Astrocyte (in vitro differentiated cells and primary cell): ENCODE measurements at regions not wholly inside any gene's neighbourhood (a gene's known extent, or its start where the extent isn't known, plus 50 kb on each side); places are given as distances from the start of the nearest gene placed in this dataset.

ENCODE experiments used
- DNase-seq: peaks from one replicate; pipeline ENCODE4 v3.0.0-alpha.2; 2010; ENCODE audit warnings: low read depth
- FAIRE-seq: peaks from 2 replicates; lab custom pipeline; 2011; peaks lifted over from hg19 to GRCh38; lab: Jason Lieb, UNC
- H2AFZ ChIP-seq: 2 replicates; pipeline ENCODE4 v1.6.0; 2012; ENCODE audit warnings: low read depth, low read length, inconsistent platforms
- H3K27ac ChIP-seq: 2 replicates; pipeline ENCODE4 v1.5.1; 2011; ENCODE audit warnings: low read depth, low read length, inconsistent platforms
- H3K27me3 ChIP-seq: 2 replicates; pipeline ENCODE4 v1.6.0; 2011; ENCODE audit warnings: low read length, inconsistent platforms; ENCODE audit not compliant: insufficient read depth
- H3K36me3 ChIP-seq: 2 replicates; pipeline ENCODE4 v1.5.1; 2011; ENCODE audit warnings: low read length, inconsistent platforms; ENCODE audit not compliant: insufficient read depth
- H3K4me1 ChIP-seq: 2 replicates; pipeline ENCODE4 v1.5.1; 2011; ENCODE audit warnings: low read length, inconsistent platforms; ENCODE audit not compliant: insufficient read depth
- H3K4me2 ChIP-seq: 2 replicates; pipeline ENCODE4 v1.6.0; 2012; ENCODE audit warnings: low read length, inconsistent platforms
- H3K4me3 ChIP-seq: 2 replicates; pipeline ENCODE4 v1.5.1; 2011; ENCODE audit warnings: low read depth, mild to moderate bottlenecking, low read length, inconsistent platforms; ENCODE audit not compliant: insufficient read depth
- H3K79me2 ChIP-seq: 2 replicates; pipeline ENCODE4 v1.6.0; 2012; ENCODE audit warnings: mild to moderate bottlenecking, low read length, inconsistent platforms; ENCODE audit not compliant: insufficient read depth
- H3K9ac ChIP-seq: 2 replicates; pipeline ENCODE4 v1.6.0; 2012; ENCODE audit warnings: mild to moderate bottlenecking, low read length, inconsistent platforms
- H3K9me3 ChIP-seq: 2 replicates; pipeline ENCODE4 v1.5.1; 2012; ENCODE audit warnings: low read depth, mild to moderate bottlenecking, low read length, inconsistent platforms; ENCODE audit not compliant: insufficient read depth
- H4K20me1 ChIP-seq: 2 replicates; pipeline ENCODE4 v1.6.0; 2012; ENCODE audit warnings: low read length, inconsistent platforms; ENCODE audit not compliant: insufficient read depth
- H3K27ac Mint-ChIP-seq: one replicate; pipeline ENCODE4 v1.8.0; 2021; ENCODE audit warnings: mild to moderate bottlenecking, mixed read lengths; ENCODE audit not compliant: unreplicated experiment
- H3K27me3 Mint-ChIP-seq: one replicate; pipeline ENCODE4 v1.8.0; 2021; ENCODE audit warnings: low read depth, mixed read lengths; ENCODE audit not compliant: unreplicated experiment
- H3K36me3 Mint-ChIP-seq: one replicate; pipeline ENCODE4 v1.8.0; 2021; ENCODE audit warnings: low read depth, mixed read lengths; ENCODE audit not compliant: unreplicated experiment
- H3K4me1 Mint-ChIP-seq: one replicate; pipeline ENCODE4 v1.8.0; 2021; ENCODE audit warnings: low read depth, mixed read lengths; ENCODE audit not compliant: unreplicated experiment
- H3K4me3 Mint-ChIP-seq: one replicate; pipeline ENCODE4 v1.8.0; 2021; ENCODE audit warnings: mild to moderate bottlenecking, moderate library complexity, mixed read lengths; ENCODE audit not compliant: unreplicated experiment
- H3K9me3 Mint-ChIP-seq: one replicate; pipeline ENCODE4 v1.8.0; 2021; ENCODE audit warnings: mild to moderate bottlenecking, mixed read lengths; ENCODE audit not compliant: unreplicated experiment
- CTCF ChIP-seq: IDR thresholded peaks from 2 replicates; pipeline ENCODE4 v1.5.1; 2011; ENCODE audit warnings: low read depth, mild to moderate bottlenecking, inconsistent platforms, low read length, moderate library complexity; ENCODE audit not compliant: insufficient read depth
- EZH2 ChIP-seq: IDR thresholded peaks from 2 replicates; pipeline ENCODE4 v1.6.1; 2012; ENCODE audit warnings: mild to moderate bottlenecking, low read length, inconsistent platforms; ENCODE audit not compliant: insufficient read depth

- H3K36me3 ChIP-seq: no peaks in the 10 kb centered on the region
- H2AFZ ChIP-seq: no peak overlapping the region
- Mint-ChIP-seq H3K27ac (no peak overlapping the region), H3K27me3 (no peaks in the 10 kb centered on the region), H3K36me3 (no peaks in the 10 kb centered on the region), H3K9me3 (no peaks in the 10 kb centered on the region), H3K4me3 (no peak overlapping the region), H3K4me1 (peaks cover 1% of the 10 kb centered on the region)
- no peaks in the 10 kb centered on the region for H3K27me3 ChIP-seq
- no peak overlapping the region for H3K4me2 ChIP-seq
- no peak for DNase-seq
- TF ChIP-seq CTCF: no peak
- no peak for TF ChIP-seq EZH2
- no peaks in the 10 kb centered on the region for H3K4me1 ChIP-seq
- no peak overlapping the region for H3K4me3 ChIP-seq
- H4K20me1 ChIP-seq: no peaks in the 10 kb centered on the region
- no peak overlapping the region for H3K27ac ChIP-seq
- no peak overlapping the region for H3K9ac ChIP-seq
- no peaks in the 10 kb centered on the region for H3K9me3 ChIP-seq
- FAIRE-seq: no peak
- no peaks in the 10 kb centered on the region for H3K79me2 ChIP-seq
Observed at GRCh38 chr4:110799211-110799610, 176.3 kb upstream of the PITX2 start.

GRCh38 chr4:110801591-110801990 is 178.7 kb upstream of the PITX2 start:
- Histone ChIP-seq H3K79me2 (no peaks in the 10 kb centered on the region), H3K4me3 (no peak overlapping the region), H3K36me3 (no peaks in the 10 kb centered on the region), H3K27ac (no peak overlapping the region), H3K4me2 (no peak overlapping the region), H3K4me1 (no peaks in the 10 kb centered on the region), H3K27me3 (no peaks in the 10 kb centered on the region), H2AFZ (no peak overlapping the region), H3K9me3 (no peaks in the 10 kb centered on the region), H4K20me1 (no peaks in the 10 kb centered on the region), H3K9ac (no peak overlapping the region)
- DNase-seq (no peak), FAIRE-seq (no peak)
- Mint-ChIP-seq H3K27ac (no peak overlapping the region), H3K4me1 (no peaks in the 10 kb centered on the region), H3K27me3 (no peaks in the 10 kb centered on the region), H3K36me3 (no peaks in the 10 kb centered on the region), H3K4me3 (no peak overlapping the region), H3K9me3 (no peaks in the 10 kb centered on the region)
- TF ChIP-seq CTCF (no peak), EZH2 (no peak)

- H2AFZ ChIP-seq: no peak overlapping the region
- no peaks in the 10 kb centered on the region for H3K27me3 Mint-ChIP-seq
- no peaks in the 10 kb centered on the region for H3K4me1 Mint-ChIP-seq
- no peak overlapping the region for H3K4me3 ChIP-seq
- no peak overlapping the region for H3K27ac ChIP-seq
- no peaks in the 10 kb centered on the region for H3K36me3 ChIP-seq
- no peak overlapping the region for H3K4me2 ChIP-seq
- no peaks in the 10 kb centered on the region for H3K4me1 ChIP-seq
- H3K9me3 Mint-ChIP-seq: no peaks in the 10 kb centered on the region
- H3K9me3 ChIP-seq: no peaks in the 10 kb centered on the region
- H3K4me3 Mint-ChIP-seq: no peak overlapping the region
- FAIRE-seq: no peak
- H4K20me1 ChIP-seq: no peaks in the 10 kb centered on the region
- H3K27ac Mint-ChIP-seq: no peak overlapping the region
- TF ChIP-seq EZH2: no peak
- no peak for TF ChIP-seq CTCF
- H3K9ac ChIP-seq: no peak overlapping the region
- no peaks in the 10 kb centered on the region for H3K79me2 ChIP-seq
- no peaks in the 10 kb centered on the region for H3K27me3 ChIP-seq
- DNase-seq: peak; percentile 18
- H3K36me3 Mint-ChIP-seq: no peaks in the 10 kb centered on the region
Observed at GRCh38 chr4:110808351-110808878, 185.5 kb upstream of the PITX2 start.
